ENCODE measurements at regions not wholly inside any gene's neighbourhood (a gene's known extent, or its start where the extent isn't known, plus 50 kb on each side); places are given as distances from the start of the nearest gene placed in this dataset.

GRCh38 chr7:46127814-46128213 lies 206.7 kb upstream of the IGFBP3 start:
- no peak for TF ChIP-seq CTCF (IDR thresholded peaks at IDR 0.05; ENCODE audit: control extremely low read depth in 1 of 3, insufficient read depth in 1 of 3, low read depth in 1 of 3, low read length in 3 of 3)
- TF ChIP-seq NRF1 (IDR thresholded peaks at IDR 0.05; ENCODE audit: low read depth, low read length) = no peak
- no peak for TF ChIP-seq POLR2A (IDR thresholded peaks at IDR 0.05; ENCODE audit: control extremely low read depth in 1 of 2, low read depth in 2 of 2, low read length in 2 of 2)
- no peak for TF ChIP-seq SP1 (IDR thresholded peaks at IDR 0.05; ENCODE audit: low read depth, low read length)
- no peak for TF ChIP-seq SIN3A (conservative IDR thresholded peaks at IDR 0.05 in 1 of 2, IDR thresholded peaks at IDR 0.05 in 1 of 2; ENCODE audit: low read depth in 1 of 2, low read length in 2 of 2)
- no peak for TF ChIP-seq USF2 (IDR thresholded peaks at IDR 0.05; ENCODE audit: low read length)
- no peak for TF ChIP-seq EGR1 (IDR thresholded peaks at IDR 0.05; ENCODE audit: borderline replicate concordance, low read depth, low read length)
- TF ChIP-seq GABPA (IDR thresholded peaks at IDR 0.05; ENCODE audit: borderline replicate concordance, insufficient read depth, low read length) = no peak
- no peak for TF ChIP-seq ATF3 (IDR thresholded peaks at IDR 0.05; ENCODE audit: insufficient read depth, low read depth, low read length)
- TF ChIP-seq NANOG (IDR thresholded peaks at IDR 0.05; ENCODE audit: insufficient read depth, low read depth, low read length, poor library complexity, severe bottlenecking) = no peak
- no peak for TF ChIP-seq YY1 (IDR thresholded peaks at IDR 0.05; ENCODE audit: low read depth, low read length)
- TF ChIP-seq POLR2AphosphoS5 (IDR thresholded peaks at IDR 0.05; ENCODE audit: low read depth, low read length) = no peak

Measured in H1 (cell line).